IPS-18c (cell line): ENCODE measurements at regions not wholly inside any gene's neighbourhood (a gene's known extent, or its start where the extent isn't known, plus 50 kb on each side); places are given as distances from the start of the nearest gene placed in this dataset.

Experiments
- H3K4me3 ChIP-seq: 2 replicates; pipeline ENCODE4 v1.7.0; 2013; ENCODE audit warnings: low read depth, mild to moderate bottlenecking, low read length, moderate library complexity; ENCODE audit not compliant: insufficient read depth
- H3K9me3 ChIP-seq: one replicate; pipeline ENCODE4 v1.6.1; 2013; ENCODE audit warnings: mild to moderate bottlenecking, low read length, moderate library complexity; ENCODE audit not compliant: control insufficient read depth, insufficient read depth

DNA sequence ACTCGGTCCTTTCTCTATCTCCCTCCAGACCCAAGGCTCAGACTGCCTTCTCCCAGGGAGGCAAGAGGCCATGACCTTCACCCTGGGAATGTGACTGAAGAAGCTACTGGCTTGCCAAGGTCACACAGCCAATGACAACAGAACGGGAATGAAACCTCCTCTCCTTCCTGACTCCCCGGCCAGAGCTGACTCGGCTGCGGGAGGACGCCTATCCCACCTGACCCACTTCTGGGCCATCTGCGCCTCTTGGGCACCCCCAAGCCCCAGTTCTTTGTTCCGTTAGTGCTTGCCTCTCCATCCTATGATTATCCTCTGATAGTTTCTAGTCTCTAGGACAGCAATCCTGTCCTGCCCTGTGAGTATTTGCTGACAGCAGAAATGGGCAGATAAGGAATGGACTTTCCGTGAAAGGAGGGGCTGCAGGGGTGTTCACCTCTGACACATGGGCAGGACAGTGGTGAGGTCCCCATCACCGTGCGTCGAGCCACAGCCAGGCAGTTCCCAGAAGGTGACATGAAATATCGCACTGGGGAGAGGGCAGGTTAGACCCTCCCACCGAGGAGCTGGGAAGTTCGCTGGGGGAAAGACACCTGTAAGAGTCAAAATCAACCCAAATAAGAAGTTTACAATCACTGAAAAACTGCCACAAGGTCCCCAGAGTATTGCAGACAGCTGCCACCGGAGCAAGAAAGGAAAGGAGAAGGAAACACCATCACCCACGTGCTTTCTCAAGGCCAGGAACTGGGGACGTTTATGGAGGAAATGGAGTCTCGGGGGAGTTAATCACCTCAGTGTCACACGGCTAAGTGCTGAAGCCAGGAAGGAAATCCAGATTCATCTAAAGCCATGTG, 63.0 kb downstream of the INSIG1 start:
- H3K9me3 ChIP-seq: no peaks in the 10 kb centered on the region
- H3K4me3 ChIP-seq: no peak overlapping the region

DNA sequence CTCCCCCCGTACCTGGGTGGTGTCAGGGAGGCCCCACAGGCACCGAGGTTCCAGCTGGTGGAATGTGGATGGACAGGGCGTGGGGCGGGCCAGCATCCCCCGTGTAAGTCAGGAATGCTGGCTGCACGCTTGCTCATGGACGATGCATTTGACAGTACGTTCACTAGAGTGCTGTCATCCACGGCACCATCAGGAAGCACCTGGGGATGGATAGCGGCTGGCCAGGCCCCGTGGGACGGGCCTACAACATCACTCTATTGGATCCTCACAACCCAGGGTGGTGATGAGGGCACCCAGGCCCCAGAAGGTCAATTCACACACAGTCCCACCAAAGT, 63.6 kb downstream of the INSIG1 start:
- Histone ChIP-seq H3K9me3 (no peaks in the 10 kb centered on the region), H3K4me3 (no peak overlapping the region)

DNA sequence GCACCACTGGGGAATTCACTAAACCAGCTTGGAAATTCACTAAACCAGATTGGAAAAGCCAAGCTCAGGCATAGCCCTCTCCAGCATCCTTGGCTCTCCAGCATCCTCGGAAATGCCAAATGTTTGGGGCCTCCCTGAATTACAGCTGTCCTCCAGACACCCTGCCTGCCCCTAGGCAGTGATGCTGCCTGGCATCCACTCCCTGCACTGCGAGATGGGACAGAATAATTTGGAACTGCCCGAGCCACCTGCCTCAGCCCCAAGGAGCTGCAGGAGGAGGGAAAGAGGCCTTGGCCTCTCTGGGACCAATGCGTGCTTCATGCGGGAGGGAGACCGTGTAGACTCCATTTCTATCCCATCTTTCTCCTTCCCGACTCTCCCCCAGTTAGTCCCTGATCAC, 64.3 kb downstream of the INSIG1 start:
- Histone ChIP-seq H3K4me3 (no peak overlapping the region), H3K9me3 (no peaks in the 10 kb centered on the region)

DNA sequence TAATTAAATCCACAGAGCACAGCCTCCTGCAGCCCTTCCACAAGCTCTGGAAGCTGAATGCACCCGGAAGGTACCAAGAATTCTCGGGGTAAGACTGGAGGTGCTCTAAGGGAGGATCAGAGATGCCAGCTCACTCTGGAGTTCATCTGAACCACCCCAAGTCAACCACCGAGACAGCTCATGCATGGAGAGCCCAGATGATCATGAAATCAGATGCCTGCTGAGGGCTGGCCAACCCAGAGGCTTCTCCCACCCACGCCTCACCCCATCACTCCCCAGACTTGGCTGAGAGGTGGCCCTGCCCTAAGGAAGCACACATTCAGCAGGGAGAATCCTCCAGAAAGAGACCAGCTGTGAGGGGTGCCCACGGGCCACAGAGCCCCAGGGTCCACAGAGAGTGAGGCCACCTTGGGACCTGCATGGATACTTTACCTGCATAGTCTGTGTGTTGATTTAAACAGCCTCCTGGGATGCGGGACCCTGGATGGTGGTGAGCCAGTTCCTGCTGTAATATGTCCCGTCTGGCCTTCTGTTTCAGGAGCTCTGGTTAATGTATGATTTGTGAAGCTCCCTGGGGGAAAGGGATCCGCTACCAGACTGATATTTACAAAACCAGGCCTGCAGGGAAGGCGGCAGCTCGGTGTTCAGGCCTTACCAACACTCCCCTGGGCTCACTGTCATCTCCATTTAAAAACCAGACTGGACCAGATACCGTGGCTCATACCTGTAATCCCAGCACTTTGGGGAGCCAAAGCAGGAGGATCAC, 64.9 kb downstream of the INSIG1 start:
- no peaks in the 10 kb centered on the region for H3K9me3 ChIP-seq
- no peak overlapping the region for H3K4me3 ChIP-seq

DNA sequence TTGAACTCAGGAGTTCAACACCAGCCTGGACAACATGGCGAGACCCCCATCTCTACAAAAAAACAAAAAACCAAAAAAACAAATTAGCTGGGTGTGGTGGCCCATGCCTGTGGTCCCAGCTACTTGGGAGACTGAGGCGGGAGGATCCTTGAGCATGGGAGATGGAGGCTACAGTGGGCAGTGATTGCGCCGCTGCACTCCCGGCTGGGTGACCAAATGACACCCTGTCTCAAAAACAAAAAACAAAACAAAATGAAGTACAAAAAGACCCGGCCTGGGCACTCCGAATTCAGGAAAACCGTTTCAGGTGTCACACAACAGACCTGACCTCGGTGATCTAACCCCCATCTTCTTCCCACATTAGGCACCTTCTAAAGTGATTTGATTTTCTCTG, 65.5 kb downstream of the INSIG1 start:
- no peak overlapping the region for H3K4me3 ChIP-seq
- no peaks in the 10 kb centered on the region for H3K9me3 ChIP-seq

DNA sequence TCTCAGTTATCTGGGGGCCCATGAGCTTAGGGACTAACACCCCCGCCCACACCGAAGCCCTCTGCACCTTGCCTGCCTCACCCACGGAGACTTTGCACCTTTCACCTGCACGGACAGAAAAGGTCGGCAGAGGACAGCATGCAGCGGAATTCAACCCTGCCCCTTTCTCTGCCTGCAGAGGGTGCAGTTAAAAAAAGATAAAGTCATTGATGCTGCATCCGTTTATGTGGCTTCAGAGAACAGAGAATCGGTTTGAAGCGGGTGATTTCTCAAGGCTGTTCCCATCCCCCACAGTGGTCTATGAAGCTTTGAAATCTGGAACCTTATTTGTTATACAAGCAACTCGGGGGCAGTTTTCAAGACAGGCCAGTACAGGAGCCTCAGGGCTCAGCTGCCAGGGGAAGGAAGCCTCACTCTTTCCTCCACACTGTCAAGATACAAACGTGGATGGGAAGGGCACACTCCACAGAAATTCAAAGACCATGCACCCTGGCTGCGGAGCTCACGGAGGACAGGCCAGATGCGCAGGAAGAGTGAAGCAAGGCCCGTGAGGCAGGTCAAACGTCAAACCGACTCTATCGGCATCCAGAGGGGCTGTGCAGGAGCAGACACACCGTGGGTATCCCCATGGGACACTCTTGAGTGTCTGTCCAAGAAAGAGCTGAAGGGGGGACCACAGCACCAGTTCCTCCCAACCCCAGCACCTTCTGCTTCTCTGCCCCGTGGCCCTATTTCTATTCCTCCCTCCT, 66.3 kb downstream of the INSIG1 start:
- H3K9me3 ChIP-seq: no peaks in the 10 kb centered on the region
- H3K4me3 ChIP-seq: no peak overlapping the region

DNA sequence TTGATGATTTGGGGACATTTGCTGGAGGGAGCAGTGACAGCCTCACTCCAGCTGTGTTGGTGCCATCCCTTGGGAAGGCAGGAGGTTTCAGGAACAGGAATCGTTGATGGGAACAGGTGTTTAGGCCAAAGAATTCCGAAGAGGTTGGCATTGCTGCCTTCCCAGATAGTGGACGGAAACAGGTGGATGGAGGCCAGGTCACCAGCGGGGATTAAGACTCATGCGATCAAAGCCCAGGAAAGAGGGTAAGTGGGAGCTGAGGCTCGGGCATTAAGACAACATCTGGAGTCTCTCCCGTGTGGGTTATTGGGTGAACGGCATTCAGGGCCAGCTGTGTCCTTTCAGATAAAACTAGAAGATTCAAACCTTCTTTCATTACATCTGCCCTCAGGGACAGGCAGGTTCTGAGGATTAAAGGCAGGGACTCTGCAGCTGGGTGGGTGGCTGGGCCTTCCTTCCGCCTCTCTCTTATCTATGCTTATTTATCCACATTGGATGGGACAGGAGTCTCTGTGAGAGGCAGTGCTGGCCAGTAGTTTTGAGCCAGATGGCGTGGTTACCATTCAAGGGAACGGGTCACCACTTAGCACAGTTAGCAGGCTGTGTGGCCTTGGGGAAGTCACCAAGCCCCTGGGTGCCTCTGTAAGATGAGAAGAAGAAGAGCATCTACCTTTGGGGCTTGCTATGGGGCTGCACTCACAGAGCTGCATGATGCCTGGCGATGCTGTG, 67.6 kb downstream of the INSIG1 start:
- Histone ChIP-seq H3K9me3 (no peaks in the 10 kb centered on the region), H3K4me3 (no peak overlapping the region)

DNA sequence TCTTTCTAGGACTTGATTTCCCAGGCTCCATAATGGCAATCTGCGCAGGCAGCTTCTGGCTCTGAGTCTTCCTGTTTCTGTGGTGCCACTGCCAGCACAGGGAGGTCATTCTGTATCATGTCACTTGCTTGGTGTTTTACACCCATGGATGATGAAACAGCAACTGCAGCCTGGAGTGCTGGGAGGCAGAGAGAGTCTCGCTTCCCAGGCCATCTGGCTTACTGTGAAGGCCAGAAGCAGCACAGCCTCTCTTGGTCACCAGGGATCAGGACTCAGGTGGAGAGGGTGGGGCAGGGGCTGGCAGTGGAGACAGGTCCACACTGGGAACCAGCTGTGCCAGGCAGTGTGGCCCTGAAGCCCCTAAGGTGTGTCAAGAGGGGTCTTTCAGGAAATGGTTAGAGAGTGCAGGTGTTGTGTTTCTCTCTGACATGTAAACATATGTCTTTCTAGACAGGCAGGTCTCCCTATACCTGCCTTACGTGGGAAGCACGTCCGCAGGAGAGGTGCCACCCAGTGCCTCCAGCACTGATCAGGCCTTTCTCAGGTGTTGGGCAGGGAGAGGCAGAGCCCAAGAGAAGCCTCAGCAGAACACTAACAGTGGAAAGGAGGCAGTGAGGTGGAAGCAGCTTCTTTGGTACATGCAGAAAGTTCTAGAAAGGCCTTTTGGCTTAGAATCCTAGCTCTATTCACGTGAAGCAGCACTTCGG, 71.4 kb downstream of the INSIG1 start:
- no peaks in the 10 kb centered on the region for H3K9me3 ChIP-seq
- H3K4me3 ChIP-seq: no peak overlapping the region

DNA sequence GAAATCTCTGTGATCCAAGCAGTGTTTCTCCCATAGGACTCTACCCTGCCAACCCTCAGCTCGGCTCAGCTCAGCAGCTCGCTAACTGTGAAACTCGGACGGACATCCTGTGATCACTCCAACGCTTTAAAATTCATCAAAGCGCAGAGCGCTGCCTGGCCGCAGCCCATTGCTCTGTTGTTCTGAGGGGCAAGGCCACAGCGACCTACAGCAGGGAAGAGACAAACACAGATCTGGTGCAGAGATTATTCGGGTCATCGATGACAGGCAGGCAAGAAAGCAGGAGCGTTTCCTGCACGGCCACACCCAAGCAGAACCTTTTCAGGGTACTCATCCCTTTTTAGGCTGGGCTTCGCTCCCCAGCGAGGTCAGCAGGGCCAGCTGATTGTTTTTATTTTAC, 72.1 kb downstream of the INSIG1 start:
- H3K9me3 ChIP-seq: no peaks in the 10 kb centered on the region
- no peak overlapping the region for H3K4me3 ChIP-seq

DNA sequence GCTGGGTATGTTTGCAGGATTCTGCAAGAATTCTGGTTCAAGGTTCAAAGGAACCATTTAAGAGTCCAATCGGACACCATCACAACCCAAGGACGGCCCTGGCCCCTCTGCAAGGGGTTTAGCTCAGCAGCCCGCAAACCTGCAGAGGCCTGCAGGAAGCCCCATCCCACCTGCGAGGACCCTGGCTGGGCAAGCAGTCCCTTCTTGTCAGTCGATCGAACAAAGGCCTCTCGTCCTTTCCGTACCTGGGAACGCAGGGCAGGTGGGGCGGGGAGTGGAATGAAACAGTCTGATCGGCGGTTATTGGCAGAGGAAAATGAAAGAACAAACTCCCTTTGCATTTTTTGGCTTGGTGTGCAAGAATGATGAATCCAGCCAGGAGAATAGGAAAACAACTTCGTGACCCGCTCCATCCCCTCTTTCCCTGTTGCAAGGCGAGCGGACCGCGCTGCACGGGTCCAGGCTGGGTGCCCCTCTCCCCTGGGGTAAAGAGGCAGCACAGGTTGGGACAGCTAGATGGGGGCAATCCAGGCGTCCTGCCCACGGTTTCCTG, 73.7 kb downstream of the INSIG1 start:
- H3K4me3 ChIP-seq: peak overlapping the region; percentile 20; the same call in 1 of the 2 replicates
- H3K9me3 ChIP-seq: no peaks in the 10 kb centered on the region

DNA sequence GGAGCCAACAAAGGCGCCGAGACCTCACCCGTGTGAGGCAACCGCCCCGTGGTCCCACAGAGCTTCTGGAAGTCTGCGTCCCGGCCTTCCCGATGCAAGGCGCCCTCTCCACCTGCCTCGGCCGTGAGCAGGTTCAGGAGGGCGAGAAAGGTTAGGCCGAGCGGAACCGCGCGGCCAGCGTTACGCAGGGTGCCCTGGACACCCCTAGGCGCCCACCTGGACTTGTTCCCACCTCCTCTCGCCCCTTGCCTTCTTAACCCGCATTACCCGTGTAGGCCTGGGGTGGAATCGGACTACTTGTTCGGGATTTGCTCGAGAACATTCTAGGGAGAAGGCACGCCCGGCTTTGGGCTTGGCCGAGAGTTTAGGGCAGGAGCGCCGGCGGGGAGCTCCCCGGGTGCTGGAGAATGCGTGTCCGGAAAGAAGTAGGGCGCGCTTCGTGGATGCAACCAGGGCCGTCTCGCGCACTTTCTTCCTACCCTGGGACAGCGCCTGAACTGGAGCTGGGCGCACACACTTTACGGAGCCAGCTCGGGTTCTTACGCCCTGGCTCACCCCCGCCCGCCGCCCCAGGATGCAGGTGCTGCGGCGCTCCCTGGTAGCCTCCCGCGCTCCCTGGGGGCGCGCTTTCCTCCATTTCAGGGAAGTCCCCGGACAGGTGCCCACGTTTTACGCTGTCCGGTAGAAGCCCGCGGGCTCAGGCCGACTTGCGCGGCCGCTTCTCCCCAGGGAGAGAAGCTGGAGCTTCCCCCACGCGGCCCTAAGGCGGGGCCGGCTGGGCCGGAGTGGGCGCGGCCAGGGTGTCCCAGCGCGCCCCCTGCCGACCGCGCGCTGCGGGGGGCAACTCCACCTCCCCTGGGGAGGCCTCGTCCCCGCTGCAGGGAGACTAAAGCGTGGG, 74.5 kb downstream of the INSIG1 start:
- Histone ChIP-seq H3K4me3 (peak overlapping the region; percentile 20), H3K9me3 (no peaks in the 10 kb centered on the region)

DNA sequence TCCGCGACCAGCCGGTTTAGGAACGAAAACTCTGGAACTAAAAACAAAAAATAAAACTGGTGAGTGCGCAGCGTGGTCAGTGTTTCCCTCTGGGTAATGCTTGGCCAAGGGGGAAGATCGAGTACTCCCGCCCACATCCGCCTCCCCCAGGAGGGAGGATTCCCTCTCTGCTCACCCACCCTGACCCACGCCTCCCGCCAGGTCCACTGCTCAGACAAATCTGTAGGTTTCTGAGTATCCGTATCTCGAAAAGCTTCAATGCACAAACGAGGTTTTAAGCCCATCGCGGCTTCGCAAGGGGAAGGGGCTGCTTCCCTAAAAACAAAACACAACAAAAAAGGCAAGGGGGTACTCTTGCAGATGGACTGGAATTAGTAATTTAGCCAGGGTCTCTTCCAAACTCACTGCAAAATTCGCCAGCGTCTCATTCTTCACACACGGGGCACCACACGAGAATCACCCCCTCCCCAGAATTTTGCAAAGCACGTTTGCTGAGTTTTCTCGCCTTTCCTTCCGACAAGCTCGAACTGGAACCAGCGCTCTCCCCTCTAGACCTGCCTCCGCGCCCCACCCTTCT, 75.2 kb downstream of the INSIG1 start:
- Histone ChIP-seq H3K4me3 (peak overlapping the region; percentile 11; the same call in 1 of the 2 replicates), H3K9me3 (no peaks in the 10 kb centered on the region)

DNA sequence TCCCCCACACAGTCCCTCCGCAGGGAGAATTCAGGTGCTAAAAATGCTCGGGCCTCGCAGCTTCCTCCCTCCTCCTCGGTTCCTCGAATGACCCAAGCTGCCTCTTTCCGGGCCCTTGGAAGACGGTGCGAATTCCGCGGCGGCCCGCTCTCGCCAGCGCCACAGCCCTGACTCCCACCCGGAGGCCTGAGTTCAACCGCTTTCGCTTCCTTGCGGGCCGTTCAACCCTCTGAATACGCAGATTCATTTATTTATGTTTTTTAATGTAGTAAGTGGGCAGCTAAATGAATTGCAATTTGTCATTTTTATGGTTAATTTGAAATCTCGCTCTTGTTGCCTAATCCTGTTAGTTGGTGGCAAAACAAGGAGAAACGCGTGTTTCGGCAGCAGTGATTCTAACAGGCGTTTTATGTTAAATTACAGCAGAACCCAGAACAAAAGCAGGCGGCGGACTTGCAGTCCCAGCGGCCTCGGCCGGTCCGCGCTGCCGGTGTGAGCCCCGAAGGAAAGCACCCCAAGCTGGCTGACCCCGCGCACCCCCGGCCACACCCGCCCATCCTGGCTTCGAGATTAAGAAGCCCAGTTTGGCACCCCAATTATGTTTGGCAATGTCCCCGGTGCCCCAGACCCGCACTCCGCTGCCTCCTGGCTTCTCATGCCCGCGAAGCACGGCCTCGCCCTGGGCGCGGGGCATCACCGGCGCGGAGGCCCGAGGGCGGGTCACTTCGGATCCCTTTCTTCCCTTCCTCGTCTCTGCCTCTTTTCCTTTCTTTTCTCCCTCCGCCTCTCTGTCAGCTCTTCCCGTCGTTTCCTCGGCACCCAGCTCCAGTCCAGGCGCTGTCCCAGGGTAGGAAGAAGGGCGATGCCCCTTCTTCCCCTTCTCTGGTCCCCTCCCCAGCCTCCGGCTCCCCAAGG, 75.9 kb downstream of the INSIG1 start:
- Histone ChIP-seq H3K9me3 (no peaks in the 10 kb centered on the region), H3K4me3 (peak overlapping the region; percentile 24; the same call in 1 of the 2 replicates)
